ENCODE measurements at regions not wholly inside any gene's neighbourhood (a gene's known extent, or its start where the extent isn't known, plus 50 kb on each side); places are given as distances from the start of the nearest gene placed in this dataset.

GRCh38 chr1:207971331-207972219 lies 60.6 kb upstream of the CD34 start:
- no peak for TF ChIP-seq CTCF (IDR thresholded peaks at IDR 0.05)
- TF ChIP-seq POLR2AphosphoS5 (IDR thresholded peaks at IDR 0.05), result no peak
- TF ChIP-seq POLR2A (IDR thresholded peaks at IDR 0.05), result no peak
